ENCODE measurements at regions not wholly inside any gene's neighbourhood (a gene's known extent, or its start where the extent isn't known, plus 50 kb on each side); places are given as distances from the start of the nearest gene placed in this dataset.

DNA sequence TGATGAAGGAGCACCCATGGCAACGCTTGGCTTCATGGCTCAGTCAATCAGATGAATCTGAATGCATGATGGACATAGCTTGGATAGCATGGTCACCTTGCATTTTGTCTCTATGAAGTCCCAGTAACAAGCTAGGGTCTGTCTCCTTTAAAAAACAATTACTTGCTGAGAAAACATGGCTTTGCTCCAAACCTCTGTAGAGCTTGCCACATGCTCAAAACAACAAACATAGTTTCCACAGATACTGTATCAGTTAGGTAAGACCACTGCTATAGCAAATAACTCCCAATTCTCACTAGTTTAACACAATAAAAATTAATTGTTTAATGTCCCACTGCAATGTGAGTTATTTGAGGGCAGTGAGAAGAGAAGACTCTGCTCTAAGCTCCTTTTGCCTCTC lies 401.0 kb downstream of the IRS1 start:
- Histone ChIP-seq H3K23ac (ENCODE audit: low read length in 2 of 2) (peak overlapping the region in 1 of 2 experiments; percentile 46), H4K8ac (ENCODE audit: low read length) (no peak overlapping the region), H3K18ac (ENCODE audit: low read depth in 1 of 2, low read length in 2 of 2) (peak overlapping the region in 1 of 2 experiments; percentile 16), H3K9ac (ENCODE audit: low read length) (no peak overlapping the region), H3K27ac (ENCODE audit: low read length, poor library complexity, severe bottlenecking) (no peak overlapping the region), H3K4me1 (ENCODE audit: control insufficient read depth, insufficient read depth, low read depth, low read length) (no peaks in the 10 kb centered on the region), H3K4ac (ENCODE audit: low read depth in 1 of 2, low read length in 2 of 2) (no peak overlapping the region), H3K27me3 (ENCODE audit: control insufficient read depth in 1 of 2, insufficient read depth in 1 of 2, low read length in 2 of 2) (no peaks in the 10 kb centered on the region), H3K9me3 (ENCODE audit: control insufficient read depth, low read length) (no peaks in the 10 kb centered on the region), H3K4me3 (ENCODE audit: insufficient read depth in 1 of 2, low read depth in 1 of 2, low read length in 2 of 2) (no peak overlapping the region), H2BK5ac (ENCODE audit: low read depth, low read length, poor library complexity, severe bottlenecking) (no peak overlapping the region), H2BK12ac (ENCODE audit: low read length in 2 of 2) (no peak overlapping the region), H4K91ac (ENCODE audit: low read length) (no peak overlapping the region), H2BK15ac (ENCODE audit: low read depth, poor library complexity, severe bottlenecking) (no peak overlapping the region), H3K79me1 (replicated peaks; ENCODE audit: low read length, poor library complexity, severe bottlenecking) (no peaks in the 10 kb centered on the region), H3K36me3 (ENCODE audit: control insufficient read depth in 1 of 2, insufficient read depth in 2 of 2, low read depth in 1 of 2, low read length in 2 of 2) (no peaks in the 10 kb centered on the region), H2AFZ (ENCODE audit: low read depth, low read length) (no peak overlapping the region), H3K14ac (ENCODE audit: low read length in 2 of 2) (no peak overlapping the region), H3K4me2 (ENCODE audit: low read length, poor library complexity, severe bottlenecking) (no peak overlapping the region), H2AK5ac (ENCODE audit: low read length, severe bottlenecking) (no peak overlapping the region), H2BK120ac (ENCODE audit: low read depth, low read length) (no peak overlapping the region)
- DNase-seq, result peak; percentile 33
- 96% methylated on average over 1 of the region's 1 CpG for WGBS

GRCh38 chr2:226396541-226396940 lies 403.1 kb downstream of the IRS1 start:
- no peaks in the 10 kb centered on the region for H3K79me1 ChIP-seq (replicated peaks; ENCODE audit: low read length, poor library complexity, severe bottlenecking)
- H2AFZ ChIP-seq (ENCODE audit: low read depth, low read length), result no peak overlapping the region
- H3K27me3 ChIP-seq (ENCODE audit: control insufficient read depth in 1 of 2, insufficient read depth in 1 of 2, low read length in 2 of 2), result no peaks in the 10 kb centered on the region
- H4K91ac ChIP-seq (ENCODE audit: low read length), result no peak overlapping the region
- no peak overlapping the region for H3K4me2 ChIP-seq (ENCODE audit: low read length, poor library complexity, severe bottlenecking)
- H2BK12ac ChIP-seq (ENCODE audit: low read length in 2 of 2), result no peak overlapping the region
- H3K14ac ChIP-seq (ENCODE audit: low read length in 2 of 2), result no peak overlapping the region
- H2BK120ac ChIP-seq (ENCODE audit: low read depth, low read length), result no peak overlapping the region
- no CpG with 5 or more reads among the region's 2 CpGs for WGBS
- H2AK5ac ChIP-seq (ENCODE audit: low read length, severe bottlenecking), result no peak overlapping the region
- no peak overlapping the region for H3K23ac ChIP-seq (ENCODE audit: low read length in 2 of 2)
- no peak overlapping the region for H3K4ac ChIP-seq (ENCODE audit: low read depth in 1 of 2, low read length in 2 of 2)
- H3K36me3 ChIP-seq (ENCODE audit: control insufficient read depth in 1 of 2, insufficient read depth in 2 of 2, low read depth in 1 of 2, low read length in 2 of 2), result no peaks in the 10 kb centered on the region
- H2BK5ac ChIP-seq (ENCODE audit: low read depth, low read length, poor library complexity, severe bottlenecking), result no peak overlapping the region
- H4K8ac ChIP-seq (ENCODE audit: low read length), result no peak overlapping the region
- no peak overlapping the region for H3K27ac ChIP-seq (ENCODE audit: low read length, poor library complexity, severe bottlenecking)
- H3K4me3 ChIP-seq (ENCODE audit: insufficient read depth in 1 of 2, low read depth in 1 of 2, low read length in 2 of 2), result no peak overlapping the region
- H3K9me3 ChIP-seq (ENCODE audit: control insufficient read depth, low read length), result no peaks in the 10 kb centered on the region
- no peak overlapping the region for H3K9ac ChIP-seq (ENCODE audit: low read length)
- DNase-seq, result no peak
- H3K4me1 ChIP-seq (ENCODE audit: control insufficient read depth, insufficient read depth, low read depth, low read length), result no peaks in the 10 kb centered on the region
- no peak overlapping the region for H3K18ac ChIP-seq (ENCODE audit: low read depth in 1 of 2, low read length in 2 of 2)
- H2BK15ac ChIP-seq (ENCODE audit: low read depth, poor library complexity, severe bottlenecking), result no peak overlapping the region

- Histone ChIP-seq H3K9me3 (ENCODE audit: control insufficient read depth, low read length) (no peaks in the 10 kb centered on the region), H3K23ac (ENCODE audit: low read length in 2 of 2) (peak overlapping the region in 1 of 2 experiments; percentile 9), H3K18ac (ENCODE audit: low read depth in 1 of 2, low read length in 2 of 2) (no peak overlapping the region), H3K36me3 (ENCODE audit: control insufficient read depth in 1 of 2, insufficient read depth in 2 of 2, low read depth in 1 of 2, low read length in 2 of 2) (no peaks in the 10 kb centered on the region), H2BK5ac (ENCODE audit: low read depth, low read length, poor library complexity, severe bottlenecking) (no peak overlapping the region), H2BK12ac (ENCODE audit: low read length in 2 of 2) (no peak overlapping the region), H4K8ac (ENCODE audit: low read length) (no peak overlapping the region), H2AFZ (ENCODE audit: low read depth, low read length) (no peak overlapping the region), H3K27me3 (ENCODE audit: control insufficient read depth in 1 of 2, insufficient read depth in 1 of 2, low read length in 2 of 2) (no peaks in the 10 kb centered on the region), H3K4me3 (ENCODE audit: insufficient read depth in 1 of 2, low read depth in 1 of 2, low read length in 2 of 2) (no peak overlapping the region), H2BK120ac (ENCODE audit: low read depth, low read length) (no peak overlapping the region), H2AK5ac (ENCODE audit: low read length, severe bottlenecking) (no peak overlapping the region), H3K9ac (ENCODE audit: low read length) (no peak overlapping the region), H3K27ac (ENCODE audit: low read length, poor library complexity, severe bottlenecking) (no peak overlapping the region), H4K91ac (ENCODE audit: low read length) (no peak overlapping the region), H3K79me1 (replicated peaks; ENCODE audit: low read length, poor library complexity, severe bottlenecking) (no peaks in the 10 kb centered on the region), H3K4me1 (ENCODE audit: control insufficient read depth, insufficient read depth, low read depth, low read length) (no peaks in the 10 kb centered on the region), H3K14ac (ENCODE audit: low read length in 2 of 2) (no peak overlapping the region), H3K4ac (ENCODE audit: low read depth in 1 of 2, low read length in 2 of 2) (no peak overlapping the region), H3K4me2 (ENCODE audit: low read length, poor library complexity, severe bottlenecking) (no peak overlapping the region), H2BK15ac (ENCODE audit: low read depth, poor library complexity, severe bottlenecking) (no peak overlapping the region)
- DNase-seq, result no peak
- 95% methylated on average over 4 of the region's 4 CpGs for WGBS
Observed at GRCh38 chr2:226387499-226387942, 412.1 kb downstream of the IRS1 start.

- H3K14ac ChIP-seq (ENCODE audit: low read length in 2 of 2), result no peak overlapping the region
- no peak overlapping the region for H3K18ac ChIP-seq (ENCODE audit: low read depth in 1 of 2, low read length in 2 of 2)
- H3K79me1 ChIP-seq (replicated peaks; ENCODE audit: low read length, poor library complexity, severe bottlenecking), result no peaks in the 10 kb centered on the region
- no peak overlapping the region for H2BK120ac ChIP-seq (ENCODE audit: low read depth, low read length)
- H3K4ac ChIP-seq (ENCODE audit: low read depth in 1 of 2, low read length in 2 of 2), result no peak overlapping the region
- no peaks in the 10 kb centered on the region for H3K36me3 ChIP-seq (ENCODE audit: control insufficient read depth in 1 of 2, insufficient read depth in 2 of 2, low read depth in 1 of 2, low read length in 2 of 2)
- no peak overlapping the region for H2AFZ ChIP-seq (ENCODE audit: low read depth, low read length)
- no peak overlapping the region for H3K27ac ChIP-seq (ENCODE audit: low read length, poor library complexity, severe bottlenecking)
- no peak overlapping the region for H3K4me3 ChIP-seq (ENCODE audit: insufficient read depth in 1 of 2, low read depth in 1 of 2, low read length in 2 of 2)
- H3K9me3 ChIP-seq (ENCODE audit: control insufficient read depth, low read length), result no peaks in the 10 kb centered on the region
- no peak overlapping the region for H2AK5ac ChIP-seq (ENCODE audit: low read length, severe bottlenecking)
- no peak overlapping the region for H2BK15ac ChIP-seq (ENCODE audit: low read depth, poor library complexity, severe bottlenecking)
- no peaks in the 10 kb centered on the region for H3K27me3 ChIP-seq (ENCODE audit: control insufficient read depth in 1 of 2, insufficient read depth in 1 of 2, low read length in 2 of 2)
- no peak overlapping the region for H3K4me2 ChIP-seq (ENCODE audit: low read length, poor library complexity, severe bottlenecking)
- no peak overlapping the region for H4K8ac ChIP-seq (ENCODE audit: low read length)
- H2BK5ac ChIP-seq (ENCODE audit: low read depth, low read length, poor library complexity, severe bottlenecking), result no peak overlapping the region
- no peak overlapping the region for H3K9ac ChIP-seq (ENCODE audit: low read length)
- DNase-seq, result no peak
- no peak overlapping the region for H2BK12ac ChIP-seq (ENCODE audit: low read length in 2 of 2)
- H4K91ac ChIP-seq (ENCODE audit: low read length), result no peak overlapping the region
- H3K23ac ChIP-seq (ENCODE audit: low read length in 2 of 2), result no peak overlapping the region
- no peaks in the 10 kb centered on the region for H3K4me1 ChIP-seq (ENCODE audit: control insufficient read depth, insufficient read depth, low read depth, low read length)
Observed at GRCh38 chr2:226383461-226383860, 416.2 kb downstream of the IRS1 start.

Data from mesenchymal stem cell (in vitro differentiated cells and primary cell).